MCF 10A (cell line): ENCODE measurements at regions not wholly inside any gene's neighbourhood (a gene's known extent, or its start where the extent isn't known, plus 50 kb on each side); places are given as distances from the start of the nearest gene placed in this dataset.
"Not testable (repeated sequence)": the region's sequence is repeated elsewhere in the genome, so short reads cannot be mapped to it uniquely, and the experiment has no call there.

Experiments used
- BruUV-seq: library from RNA; stranded (reverse); fragments of 400-500 nt; replicated peaks from 2 replicates; lab custom pipeline; 2021; lab: Mats Ljungman, UMichigan
- CTCF ChIA-PET: fragments of 300-600 bp; sonication (Branson Sonifier 250); formaldehyde crosslinking; extraction: SDS; loops from one replicate; lab custom pipeline; 2021; ENCODE audit warnings: antibody characterized with exemption, inconsistent platforms; lab: Yijun Ruan, JAX
- POLR2A ChIA-PET: fragments of 300-600, 350-650 bp; sonication (Branson Sonifier 250); formaldehyde crosslinking; extraction: SDS; loops from one replicate; lab custom pipeline; 2020; ENCODE audit warnings: antibody characterized with exemption, inconsistent platforms; lab: Yijun Ruan, JAX
- DNase-seq: peaks from one replicate; pipeline ENCODE4 v3.0.0-alpha.2; 2018; ENCODE audit not compliant: unreplicated experiment
- H3K27ac Mint-ChIP-seq: one replicate; pipeline ENCODE4 v1.8.0; 2022; ENCODE audit warnings: mild to moderate bottlenecking, low read depth, mixed read lengths; ENCODE audit not compliant: unreplicated experiment
- H3K27me3 Mint-ChIP-seq: one replicate; pipeline ENCODE4 v1.8.0; 2022; ENCODE audit warnings: mixed read lengths; ENCODE audit not compliant: insufficient read depth, unreplicated experiment
- H3K36me3 Mint-ChIP-seq: one replicate; pipeline ENCODE4 v1.8.0; 2022; ENCODE audit warnings: mild to moderate bottlenecking, moderate library complexity, mixed read lengths; ENCODE audit not compliant: insufficient read depth, unreplicated experiment
- H3K4me1 Mint-ChIP-seq: one replicate; pipeline ENCODE4 v1.8.0; 2022; ENCODE audit warnings: mixed read lengths; ENCODE audit not compliant: insufficient read depth, unreplicated experiment
- H3K4me3 Mint-ChIP-seq: one replicate; pipeline ENCODE4 v1.8.0; 2022; ENCODE audit warnings: mild to moderate bottlenecking, moderate library complexity, mixed read lengths; ENCODE audit not compliant: unreplicated experiment
- H3K9me3 Mint-ChIP-seq: one replicate; pipeline ENCODE4 v1.8.0; 2022; ENCODE audit warnings: mixed read lengths; ENCODE audit not compliant: unreplicated experiment
- intact Hi-C: fragments of 100-400 bp; cut with micrococcal nuclease; formaldehyde crosslinking; loops from 2 replicates; pipeline ENCODE4 v1.14.1; 2022
- TF ChIP-seq, protein P1 (sequence below): fragments of 200-600 bp; IDR thresholded peaks from one replicate; pipeline ENCODE4 v1.8.0; 2022; ENCODE audit warnings: antibody characterized with exemption, mild to moderate bottlenecking; ENCODE audit not compliant: unreplicated experiment

- BruUV-seq, result no TSS peak
- TF ChIP-seq, protein P1, sequence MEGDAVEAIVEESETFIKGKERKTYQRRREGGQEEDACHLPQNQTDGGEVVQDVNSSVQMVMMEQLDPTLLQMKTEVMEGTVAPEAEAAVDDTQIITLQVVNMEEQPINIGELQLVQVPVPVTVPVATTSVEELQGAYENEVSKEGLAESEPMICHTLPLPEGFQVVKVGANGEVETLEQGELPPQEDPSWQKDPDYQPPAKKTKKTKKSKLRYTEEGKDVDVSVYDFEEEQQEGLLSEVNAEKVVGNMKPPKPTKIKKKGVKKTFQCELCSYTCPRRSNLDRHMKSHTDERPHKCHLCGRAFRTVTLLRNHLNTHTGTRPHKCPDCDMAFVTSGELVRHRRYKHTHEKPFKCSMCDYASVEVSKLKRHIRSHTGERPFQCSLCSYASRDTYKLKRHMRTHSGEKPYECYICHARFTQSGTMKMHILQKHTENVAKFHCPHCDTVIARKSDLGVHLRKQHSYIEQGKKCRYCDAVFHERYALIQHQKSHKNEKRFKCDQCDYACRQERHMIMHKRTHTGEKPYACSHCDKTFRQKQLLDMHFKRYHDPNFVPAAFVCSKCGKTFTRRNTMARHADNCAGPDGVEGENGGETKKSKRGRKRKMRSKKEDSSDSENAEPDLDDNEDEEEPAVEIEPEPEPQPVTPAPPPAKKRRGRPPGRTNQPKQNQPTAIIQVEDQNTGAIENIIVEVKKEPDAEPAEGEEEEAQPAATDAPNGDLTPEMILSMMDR, result no peak
- ChIA-PET CTCF (no interaction called here), POLR2A (no interaction called here)
- H3K4me3 Mint-ChIP-seq, result no peak overlapping the region
- DNase-seq, result peak; percentile 62
- H3K4me1 Mint-ChIP-seq, result no peaks in the 10 kb centered on the region
- H3K9me3 Mint-ChIP-seq, result no peaks in the 10 kb centered on the region
- intact Hi-C loops, result no loop called here
- peaks cover 11% of the 10 kb centered on the region for H3K27me3 Mint-ChIP-seq
- H3K27ac Mint-ChIP-seq, result no peak overlapping the region
- H3K36me3 Mint-ChIP-seq, result no peaks in the 10 kb centered on the region
These were observed 133.3 kb downstream of the TBC1D2B start for GRCh38 chr15:77944002-77944867.

DNA sequence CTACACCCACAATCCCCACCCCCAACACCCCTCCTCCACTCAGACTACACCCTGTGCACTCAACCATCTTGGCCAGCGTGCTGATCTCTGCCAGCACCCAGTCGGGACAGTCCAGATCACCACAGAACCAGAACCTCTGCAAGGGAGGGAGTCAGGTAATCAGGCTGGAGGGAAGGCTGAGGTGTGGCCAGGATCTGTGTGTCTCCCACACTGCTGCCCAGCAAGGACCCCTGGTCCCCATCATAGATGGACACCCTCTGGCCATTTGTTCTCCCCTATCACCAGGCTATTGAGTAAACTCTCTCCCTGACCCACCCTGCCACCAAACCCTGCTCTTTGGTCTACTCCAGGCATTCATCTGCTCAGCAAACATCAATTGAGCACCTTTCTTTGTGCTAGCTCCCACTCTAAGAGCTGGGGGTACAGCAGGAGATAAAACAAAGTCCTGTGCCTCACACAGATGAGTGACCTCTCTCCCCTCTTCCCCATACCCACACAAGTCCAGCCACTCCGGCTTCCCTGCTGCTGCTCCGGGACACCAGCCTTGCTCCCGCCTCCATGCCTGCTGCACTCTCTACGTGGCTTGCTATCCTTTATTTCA, 134.8 kb downstream of the TBC1D2B start:
- Mint-ChIP-seq H3K27me3 (peaks cover 11% of the 10 kb centered on the region), H3K4me3 (no peak overlapping the region), H3K4me1 (no peaks in the 10 kb centered on the region), H3K9me3 (no peaks in the 10 kb centered on the region), H3K36me3 (no peaks in the 10 kb centered on the region), H3K27ac (no peak overlapping the region)
- DNase-seq, result no peak
- intact Hi-C loops, result no loop called here
- TF ChIP-seq, protein P1, result no peak
- ChIA-PET POLR2A (no interaction called here), CTCF (interaction anchor here (0.6 kb wide), 1 partner anchor 27 kb away, joined by 3 read pairs; no protein-coding TSS in a partner anchor)
- no TSS peak for BruUV-seq

DNA sequence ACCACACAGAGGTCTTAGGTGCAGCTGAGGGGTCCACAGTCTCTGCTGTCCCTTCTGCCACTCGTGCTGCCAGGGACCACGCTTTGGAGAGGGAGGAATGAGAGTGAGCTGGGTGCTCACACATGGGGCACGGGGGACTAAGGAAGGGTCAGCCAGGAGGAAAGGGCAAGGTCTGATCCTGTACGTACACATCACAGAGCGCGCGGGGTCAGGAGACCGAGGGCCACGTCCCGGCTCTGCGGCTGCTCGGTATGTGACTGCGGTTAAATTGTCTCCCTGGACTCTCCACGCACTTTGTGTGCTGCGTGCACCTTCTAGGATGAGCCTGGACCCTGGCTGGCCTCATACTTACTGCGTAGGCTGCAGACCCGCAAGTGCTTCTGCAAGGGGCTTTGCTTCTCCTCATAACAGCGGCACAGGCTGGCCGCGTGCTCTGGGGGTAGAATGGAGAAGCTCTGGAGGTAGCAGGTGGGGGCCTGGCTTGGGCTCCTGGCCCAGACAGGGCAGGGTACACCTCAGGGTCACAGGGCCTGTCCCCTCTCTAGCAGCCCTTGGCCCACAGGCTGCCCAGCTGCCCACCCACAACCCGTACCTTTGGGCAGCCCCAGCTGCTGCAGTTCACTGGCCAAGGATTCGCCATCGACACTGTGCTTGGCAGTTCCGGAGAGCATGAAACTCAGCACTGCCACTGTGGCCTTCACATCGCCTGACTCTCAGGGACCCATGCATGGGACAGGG, 136.3 kb downstream of the TBC1D2B start:
- intact Hi-C loops, POLR2A ChIA-PET, H3K4me3 Mint-ChIP-seq, H3K9me3 Mint-ChIP-seq, CTCF ChIA-PET, H3K4me1 Mint-ChIP-seq, H3K36me3 Mint-ChIP-seq, BruUV-seq, DNase-seq, H3K27ac Mint-ChIP-seq: not testable (repeated sequence)
- peaks cover 11% of the 10 kb centered on the region for H3K27me3 Mint-ChIP-seq

DNA sequence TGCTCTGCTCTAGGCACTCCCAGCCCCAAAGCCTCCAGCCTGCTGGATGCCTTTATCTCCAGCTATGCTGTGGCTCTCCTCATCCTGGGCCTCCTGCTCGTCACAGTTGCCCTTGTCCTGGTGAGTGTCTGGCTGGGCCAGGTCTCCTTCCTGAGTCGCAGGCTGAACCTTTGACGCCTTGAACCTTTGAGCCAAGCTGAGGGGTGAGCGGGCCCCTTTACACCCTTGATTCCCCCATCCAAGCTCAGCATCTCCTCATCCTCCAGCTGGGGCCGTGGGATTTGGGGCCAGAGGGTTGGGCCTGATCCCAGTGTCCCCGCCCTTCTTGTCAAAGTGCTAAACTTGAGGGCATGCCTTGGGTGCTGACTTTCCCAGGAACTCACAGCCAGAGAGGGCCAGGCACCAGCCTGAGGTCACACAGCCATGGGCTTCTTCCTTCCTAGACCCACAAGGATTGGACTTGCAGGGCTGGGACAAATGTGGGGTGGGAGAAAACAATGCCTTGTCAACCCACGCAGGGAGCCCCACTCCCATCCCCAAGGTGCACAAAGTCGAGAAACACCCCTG, 137.0 kb downstream of the TBC1D2B start:
- ChIA-PET CTCF (no interaction called here), POLR2A (no interaction called here)
- intact Hi-C loops, result no loop called here
- Mint-ChIP-seq H3K27ac (no peak overlapping the region), H3K4me3 (no peak overlapping the region), H3K9me3 (no peaks in the 10 kb centered on the region), H3K27me3 (peaks cover 11% of the 10 kb centered on the region), H3K4me1 (no peaks in the 10 kb centered on the region), H3K36me3 (no peaks in the 10 kb centered on the region)
- DNase-seq, result no peak
- TF ChIP-seq, protein P1, result no peak
- BruUV-seq, result no TSS peak
